ENCODE measurements at regions not wholly inside any gene's neighbourhood (a gene's known extent, or its start where the extent isn't known, plus 50 kb on each side); places are given as distances from the start of the nearest gene placed in this dataset.

DNA sequence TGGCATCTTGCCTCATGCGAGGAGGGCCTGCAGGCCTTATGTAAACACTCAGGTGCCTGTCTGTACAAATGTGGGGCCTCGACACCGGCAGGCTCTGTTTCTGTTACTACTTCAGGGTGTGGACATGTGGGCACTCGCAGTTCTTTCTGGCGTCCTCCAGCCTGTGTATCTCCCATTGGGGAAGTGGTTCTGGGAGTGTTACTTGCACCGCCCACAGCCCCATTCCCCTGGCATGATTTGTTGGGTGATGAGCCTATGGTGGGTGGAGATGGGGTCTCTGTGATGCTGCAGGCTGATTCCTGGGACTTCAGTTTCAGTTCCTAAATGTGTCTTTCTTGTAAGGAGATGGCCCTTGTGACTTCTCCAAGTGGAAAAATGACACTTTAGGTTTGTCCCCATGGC lies 82.1 kb upstream of the PITX1 start:
- H3K27ac ChIP-seq, result no peak overlapping the region
- no peaks in the 10 kb centered on the region for H3K9me3 ChIP-seq
- H3K27me3 ChIP-seq (ENCODE audit: insufficient read depth in 3 of 3, low read length in 2 of 3), result no peaks in the 10 kb centered on the region
- TF ChIP-seq, protein P1, sequence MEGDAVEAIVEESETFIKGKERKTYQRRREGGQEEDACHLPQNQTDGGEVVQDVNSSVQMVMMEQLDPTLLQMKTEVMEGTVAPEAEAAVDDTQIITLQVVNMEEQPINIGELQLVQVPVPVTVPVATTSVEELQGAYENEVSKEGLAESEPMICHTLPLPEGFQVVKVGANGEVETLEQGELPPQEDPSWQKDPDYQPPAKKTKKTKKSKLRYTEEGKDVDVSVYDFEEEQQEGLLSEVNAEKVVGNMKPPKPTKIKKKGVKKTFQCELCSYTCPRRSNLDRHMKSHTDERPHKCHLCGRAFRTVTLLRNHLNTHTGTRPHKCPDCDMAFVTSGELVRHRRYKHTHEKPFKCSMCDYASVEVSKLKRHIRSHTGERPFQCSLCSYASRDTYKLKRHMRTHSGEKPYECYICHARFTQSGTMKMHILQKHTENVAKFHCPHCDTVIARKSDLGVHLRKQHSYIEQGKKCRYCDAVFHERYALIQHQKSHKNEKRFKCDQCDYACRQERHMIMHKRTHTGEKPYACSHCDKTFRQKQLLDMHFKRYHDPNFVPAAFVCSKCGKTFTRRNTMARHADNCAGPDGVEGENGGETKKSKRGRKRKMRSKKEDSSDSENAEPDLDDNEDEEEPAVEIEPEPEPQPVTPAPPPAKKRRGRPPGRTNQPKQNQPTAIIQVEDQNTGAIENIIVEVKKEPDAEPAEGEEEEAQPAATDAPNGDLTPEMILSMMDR (IDR thresholded peaks at IDR 0.05), result no peak
- intact Hi-C loops (cut with DNase I), result no loop called here
- ATAC-seq (no peak), DNase-seq (peak in 1 of 2 donors; percentile 58)
- H3K4me1 ChIP-seq, result peaks cover 8% of the 10 kb centered on the region
- WGBS, 3 donors, result 86 to 92% (median 89%) methylated on average over 6 of the region's 6 CpGs
- no peaks in the 10 kb centered on the region for H3K36me3 ChIP-seq (ENCODE audit: insufficient read depth in 1 of 2, low read depth in 1 of 2)
- H3K4me3 ChIP-seq, result no peak overlapping the region

DNA sequence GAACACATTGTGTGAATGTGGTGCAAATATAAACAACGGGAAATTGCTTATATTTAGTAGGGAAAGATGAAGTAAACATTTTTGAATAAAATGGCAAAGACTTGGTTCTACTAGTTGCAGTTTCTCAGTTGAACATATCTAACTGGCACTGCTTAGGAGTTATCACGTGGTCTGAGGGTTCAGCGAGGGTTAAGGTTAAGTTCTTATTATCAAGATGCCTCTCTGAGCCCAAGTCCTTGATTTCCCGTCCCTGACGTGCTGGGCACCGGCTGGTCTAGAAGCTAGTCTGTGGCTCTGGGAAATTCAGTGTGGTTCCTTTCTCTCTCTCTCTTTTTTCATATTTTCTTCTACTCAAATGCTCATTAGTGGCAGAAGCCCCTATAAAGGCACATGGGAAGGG lies 81.6 kb upstream of the PITX1 start:
- intact Hi-C loops (cut with DNase I), result no loop called here
- ATAC-seq (no peak), DNase-seq (no peak)
- Histone ChIP-seq H3K4me1 (peaks cover 8% of the 10 kb centered on the region), H3K36me3 (ENCODE audit: insufficient read depth in 1 of 2, low read depth in 1 of 2) (no peaks in the 10 kb centered on the region), H3K27me3 (ENCODE audit: insufficient read depth in 3 of 3, low read length in 2 of 3) (no peaks in the 10 kb centered on the region), H3K27ac (no peak overlapping the region), H3K9me3 (no peaks in the 10 kb centered on the region), H3K4me3 (no peak overlapping the region)
- WGBS, 3 donors, result 75 to 93% (median 87%) methylated on average over 6 of the region's 6 CpGs
- TF ChIP-seq, protein P1 (IDR thresholded peaks at IDR 0.05), result no peak

DNA sequence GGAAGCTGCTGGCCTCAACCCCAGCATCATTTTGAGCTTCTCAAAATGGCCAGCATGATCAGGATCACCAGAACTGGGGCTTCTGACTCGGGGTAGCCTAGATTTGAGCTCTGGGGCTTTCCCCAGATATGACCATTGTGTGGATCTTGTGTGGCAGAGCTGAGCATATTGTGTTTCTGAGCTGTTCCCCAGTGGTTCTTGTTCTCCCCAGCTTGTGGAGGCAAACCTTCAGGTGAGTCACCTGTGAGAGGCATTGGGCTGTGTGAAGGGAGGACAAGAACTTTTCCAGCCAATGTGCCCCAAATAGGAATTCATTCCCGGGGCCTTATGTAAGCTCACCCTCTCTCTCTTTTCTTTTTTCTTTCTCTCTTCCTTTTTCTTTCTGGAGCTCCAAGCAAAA lies 80.7 kb upstream of the PITX1 start:
- H3K9me3 ChIP-seq, result no peaks in the 10 kb centered on the region

DNA sequence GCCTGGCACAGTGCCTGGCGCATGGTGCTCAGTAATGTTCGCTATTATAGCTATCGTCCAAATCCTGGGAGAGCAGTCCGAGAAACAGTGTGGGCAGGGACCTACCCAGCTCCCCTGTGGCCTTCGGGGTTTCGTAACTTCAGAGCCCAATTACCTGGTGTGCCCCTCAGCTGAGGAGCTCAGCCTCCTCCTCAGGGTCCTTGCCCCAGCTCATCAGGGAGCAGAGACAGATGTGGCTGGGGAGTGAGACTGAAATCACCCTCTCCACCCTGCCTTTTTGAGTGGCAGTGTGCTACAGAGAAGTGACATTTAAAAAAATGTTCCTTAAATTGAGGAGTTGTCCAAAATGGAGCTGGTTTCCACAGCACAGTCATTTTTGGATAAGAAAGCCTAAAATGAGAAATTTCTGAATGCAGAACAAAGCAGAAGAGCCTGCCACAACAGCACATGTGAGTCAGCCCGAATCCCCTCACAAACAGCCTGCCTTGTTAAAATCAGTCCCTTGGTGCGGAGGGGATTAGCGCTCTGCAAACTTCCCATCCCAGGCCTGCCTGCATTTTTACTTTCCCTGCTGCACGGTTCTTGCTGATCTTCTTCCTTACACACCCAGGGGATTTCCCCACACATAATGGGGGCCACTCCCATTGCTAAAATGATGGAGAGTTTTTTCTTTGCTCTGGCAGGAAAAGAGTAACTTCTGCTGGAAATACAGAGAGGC lies 78.1 kb upstream of the PITX1 start:
- no peaks in the 10 kb centered on the region for H3K27me3 ChIP-seq (ENCODE audit: insufficient read depth in 3 of 3, low read length in 2 of 3)
- ATAC-seq, result peak in 1 of 4 donors; percentile 4
- TF ChIP-seq, protein P1 (IDR thresholded peaks at IDR 0.05), result no peak
- no peaks in the 10 kb centered on the region for H3K9me3 ChIP-seq
- 63 to 70% (median 66%) methylated on average over 10 of the region's 10 CpGs for WGBS, 3 donors
- peak overlapping the region; percentile 73 for H3K27ac ChIP-seq
- H3K4me1 ChIP-seq, result peaks cover 8% of the 10 kb centered on the region
- no peaks in the 10 kb centered on the region for H3K36me3 ChIP-seq (ENCODE audit: insufficient read depth in 1 of 2, low read depth in 1 of 2)
- intact Hi-C loops (cut with DNase I), result no loop called here
- peak in 1 of 2 donors; percentile 25 for DNase-seq
- H3K4me3 ChIP-seq, result no peak overlapping the region

More for the DNA sequence above, 80.7 kb upstream of the PITX1 start:
- Histone ChIP-seq H3K4me3 (no peak overlapping the region), H3K27me3 (ENCODE audit: insufficient read depth in 3 of 3, low read length in 2 of 3) (no peaks in the 10 kb centered on the region), H3K4me1 (peaks cover 8% of the 10 kb centered on the region), H3K27ac (no peak overlapping the region), H3K36me3 (ENCODE audit: insufficient read depth in 1 of 2, low read depth in 1 of 2) (no peaks in the 10 kb centered on the region)
- DNase-seq, result no peak
- TF ChIP-seq, protein P1 (IDR thresholded peaks at IDR 0.05), result no peak
- intact Hi-C loops (cut with DNase I), result no loop called here
- WGBS, 3 donors, result 81 to 86% (median 82%) methylated on average over 2 of the region's 2 CpGs
- no peak for ATAC-seq

Measured in psoas muscle (tissue), 7 donors.